PFSK-1 (cell line): ENCODE measurements at regions not wholly inside any gene's neighbourhood (a gene's known extent, or its start where the extent isn't known, plus 50 kb on each side); places are given as distances from the start of the nearest gene placed in this dataset.

Source experiments
- FOXP2 ChIP-seq: optimal IDR thresholded peaks from 2 replicates; pipeline ENCODE3; 2011; ENCODE audit warnings: borderline replicate concordance, control low read depth, inconsistent platforms; ENCODE audit not compliant: insufficient read depth; ENCODE audit errors: extremely low read length, extremely low read depth
- POLR2AphosphoS5 ChIP-seq: IDR thresholded peaks from 2 replicates; pipeline ENCODE4 v1.6.1; 2012; ENCODE audit warnings: low read depth, mild to moderate bottlenecking, control low read depth, low read length, moderate library complexity
- SIN3A ChIP-seq: IDR thresholded peaks from 2 replicates; pipeline ENCODE4 v1.6.1; 2012; ENCODE audit warnings: mild to moderate bottlenecking, low read length, moderate library complexity, borderline replicate concordance; ENCODE audit not compliant: insufficient read depth
- TAF1 ChIP-seq: IDR thresholded peaks from 2 replicates; pipeline ENCODE4 v1.6.1; 2012; ENCODE audit warnings: low read length, control low read depth, borderline replicate concordance; ENCODE audit not compliant: insufficient read depth
- TF ChIP-seq, protein P1 (sequence below), 2 experiments: IDR thresholded peaks; 2 replicates each; pipeline versions ENCODE4 v1.6.1 to v1.8.0; 2011 to 2012; ENCODE audit warnings: low read depth in 2 of 2, low read length in 2 of 2, control low read depth in 1 of 2, inconsistent platforms in 1 of 2, mild to moderate bottlenecking in 1 of 2, moderate library complexity in 1 of 2; ENCODE audit not compliant: insufficient read depth in 1 of 2

DNA sequence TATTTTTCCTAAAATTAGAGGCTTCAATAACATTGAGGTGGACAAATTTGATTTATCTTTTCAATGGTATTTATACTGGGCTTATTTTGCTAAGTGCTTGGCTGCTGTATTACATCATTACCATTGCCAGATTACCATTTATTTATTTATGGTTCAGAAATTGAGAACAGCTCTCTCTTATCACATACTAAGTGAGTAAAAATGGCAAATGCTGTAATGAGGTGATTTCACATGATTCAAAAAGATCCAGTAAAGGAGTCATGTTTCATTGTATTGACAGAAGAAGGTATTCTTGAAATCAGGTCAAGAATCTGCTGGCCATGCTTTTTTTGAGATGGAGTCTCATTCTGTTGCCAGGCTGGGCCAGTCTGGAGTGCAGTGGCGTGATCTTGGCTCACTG is 322.6 kb downstream of the KIF20B start:
- TF ChIP-seq POLR2AphosphoS5 (no peak), TAF1 (no peak), SIN3A (no peak), FOXP2 (no peak)
- TF ChIP-seq, protein P1, sequence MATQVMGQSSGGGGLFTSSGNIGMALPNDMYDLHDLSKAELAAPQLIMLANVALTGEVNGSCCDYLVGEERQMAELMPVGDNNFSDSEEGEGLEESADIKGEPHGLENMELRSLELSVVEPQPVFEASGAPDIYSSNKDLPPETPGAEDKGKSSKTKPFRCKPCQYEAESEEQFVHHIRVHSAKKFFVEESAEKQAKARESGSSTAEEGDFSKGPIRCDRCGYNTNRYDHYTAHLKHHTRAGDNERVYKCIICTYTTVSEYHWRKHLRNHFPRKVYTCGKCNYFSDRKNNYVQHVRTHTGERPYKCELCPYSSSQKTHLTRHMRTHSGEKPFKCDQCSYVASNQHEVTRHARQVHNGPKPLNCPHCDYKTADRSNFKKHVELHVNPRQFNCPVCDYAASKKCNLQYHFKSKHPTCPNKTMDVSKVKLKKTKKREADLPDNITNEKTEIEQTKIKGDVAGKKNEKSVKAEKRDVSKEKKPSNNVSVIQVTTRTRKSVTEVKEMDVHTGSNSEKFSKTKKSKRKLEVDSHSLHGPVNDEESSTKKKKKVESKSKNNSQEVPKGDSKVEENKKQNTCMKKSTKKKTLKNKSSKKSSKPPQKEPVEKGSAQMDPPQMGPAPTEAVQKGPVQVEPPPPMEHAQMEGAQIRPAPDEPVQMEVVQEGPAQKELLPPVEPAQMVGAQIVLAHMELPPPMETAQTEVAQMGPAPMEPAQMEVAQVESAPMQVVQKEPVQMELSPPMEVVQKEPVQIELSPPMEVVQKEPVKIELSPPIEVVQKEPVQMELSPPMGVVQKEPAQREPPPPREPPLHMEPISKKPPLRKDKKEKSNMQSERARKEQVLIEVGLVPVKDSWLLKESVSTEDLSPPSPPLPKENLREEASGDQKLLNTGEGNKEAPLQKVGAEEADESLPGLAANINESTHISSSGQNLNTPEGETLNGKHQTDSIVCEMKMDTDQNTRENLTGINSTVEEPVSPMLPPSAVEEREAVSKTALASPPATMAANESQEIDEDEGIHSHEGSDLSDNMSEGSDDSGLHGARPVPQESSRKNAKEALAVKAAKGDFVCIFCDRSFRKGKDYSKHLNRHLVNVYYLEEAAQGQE (IDR thresholded peaks at IDR 0.05; ENCODE audit: insufficient read depth in 1 of 2, low read depth in 2 of 2, low read length in 2 of 2), result no peak
